HEK293 (cell line): ENCODE measurements at regions not wholly inside any gene's neighbourhood (a gene's known extent, or its start where the extent isn't known, plus 50 kb on each side); places are given as distances from the start of the nearest gene placed in this dataset.

Experiments used
- CTCF ChIA-PET: fragments of 350-600 bp; formaldehyde crosslinking; extraction: SDS; loops from one replicate; lab custom pipeline; 2021; ENCODE audit warnings: antibody characterized with exemption; lab: Yijun Ruan, JAX
- POLR2A ChIA-PET: fragments of 300-600 bp; formaldehyde crosslinking; extraction: SDS; loops from one replicate; lab custom pipeline; 2020; ENCODE audit warnings: antibody characterized with exemption, inconsistent platforms; lab: Yijun Ruan, JAX
- H3K27ac ChIP-seq: fragments of 200-500 bp; sonication (Bioruptor generic); 2 replicates; pipeline ENCODE4 v1.5.1; 2014; ENCODE audit warnings: low read depth, low read length, control low read depth, inconsistent platforms; ENCODE audit errors: extremely low read depth
- H3K36me3 ChIP-seq, 2 experiments: fragments of 200-500 bp in 1 of 2; sonication (Bioruptor generic) in 1 of 2; 1 replicate in 1 of 2; 2 replicates in 1 of 2; pipeline ENCODE4 v1.5.1; 2014 to 2017; ENCODE audit warnings: inconsistent platforms in 2 of 2, low read length in 2 of 2; ENCODE audit not compliant: control insufficient read depth in 2 of 2, insufficient read depth in 1 of 2
- H3K4me1 ChIP-seq: fragments of 200-500 bp; sonication (Bioruptor generic); 2 replicates; pipeline ENCODE4 v1.5.1; 2014; ENCODE audit warnings: mild to moderate bottlenecking, low read length, inconsistent platforms; ENCODE audit not compliant: control insufficient read depth, insufficient read depth
- H3K4me3 ChIP-seq: 2 replicates; pipeline ENCODE4 v1.5.1; 2011; ENCODE audit warnings: low read depth, mild to moderate bottlenecking, control low read depth, low read length, moderate library complexity
- H3K9me3 ChIP-seq: fragments of 200-500 bp; sonication (Bioruptor generic); 2 replicates; pipeline ENCODE4 v1.5.1; 2014; ENCODE audit warnings: low read depth, low read length, inconsistent platforms; ENCODE audit not compliant: control insufficient read depth, insufficient read depth
- ELK4 ChIP-seq: IDR thresholded peaks from 2 replicates; pipeline ENCODE4 v1.6.1; 2011; ENCODE audit warnings: mild to moderate bottlenecking, low read depth, low read length, borderline replicate concordance
- GLI2 ChIP-seq: fragments of 450-650 bp; formaldehyde crosslinking; IDR thresholded peaks from 2 replicates; pipeline ENCODE4; 2017; ENCODE audit warnings: missing biosample characterization, missing genetic modification characterization, low read depth, borderline replicate concordance
- GLIS1 ChIP-seq: fragments of 450-650 bp; formaldehyde crosslinking; IDR thresholded peaks from 2 replicates; pipeline ENCODE4 v1.5.1; 2016; ENCODE audit warnings: missing biosample characterization, missing genetic modification characterization
- HIC1 ChIP-seq: fragments of 450-650 bp; formaldehyde crosslinking; IDR thresholded peaks from 2 replicates; pipeline ENCODE4 v1.5.1; 2016; ENCODE audit warnings: missing biosample characterization, missing genetic modification characterization
- PRDM10 ChIP-seq: fragments of 450-650 bp; formaldehyde crosslinking; IDR thresholded peaks from 2 replicates; pipeline ENCODE4 v1.5.1; 2016; ENCODE audit warnings: missing biosample characterization, missing genetic modification characterization
- ZFHX2 ChIP-seq: fragments of 450-650 bp; formaldehyde crosslinking; conservative IDR thresholded peaks from 2 replicates; pipeline ENCODE4 v1.5.1; 2016; ENCODE audit warnings: missing biosample characterization, missing genetic modification characterization
- ZNF16 ChIP-seq: fragments of 450-650 bp; formaldehyde crosslinking; IDR thresholded peaks from 2 replicates; pipeline ENCODE4 v1.5.1; 2016; ENCODE audit warnings: low read depth, missing biosample characterization, missing genetic modification characterization
- ZNF175 ChIP-seq: fragments of 450-650 bp; formaldehyde crosslinking; IDR thresholded peaks from 2 replicates; pipeline ENCODE4 v1.5.1; 2016; ENCODE audit warnings: missing biosample characterization, missing genetic modification characterization
- ZNF23 ChIP-seq: fragments of 450-650 bp; formaldehyde crosslinking; IDR thresholded peaks from 2 replicates; pipeline ENCODE4 v1.5.1; 2016; ENCODE audit warnings: missing biosample characterization, missing genetic modification characterization, borderline replicate concordance
- ZNF24 ChIP-seq: fragments of 450-650 bp; formaldehyde crosslinking; IDR thresholded peaks from 2 replicates; pipeline ENCODE4 v1.5.1; 2016; ENCODE audit warnings: missing biosample characterization, missing genetic modification characterization
- ZNF302 ChIP-seq: fragments of 450-650 bp; formaldehyde crosslinking; IDR thresholded peaks from 2 replicates; pipeline ENCODE4 v1.5.1; 2016; ENCODE audit warnings: missing biosample characterization, missing genetic modification characterization, low read depth
- ZNF518A ChIP-seq: fragments of 450-650 bp; formaldehyde crosslinking; conservative IDR thresholded peaks from 2 replicates; pipeline ENCODE4 v1.5.1; 2016; ENCODE audit warnings: low read depth, missing biosample characterization, missing genetic modification characterization
- ZNF558 ChIP-seq: fragments of 450-650 bp; formaldehyde crosslinking; IDR thresholded peaks from 2 replicates; pipeline ENCODE4 v1.5.1; 2016; ENCODE audit warnings: missing biosample characterization, missing genetic modification characterization
- ZNF654 ChIP-seq: fragments of 450-650 bp; formaldehyde crosslinking; IDR thresholded peaks from 2 replicates; pipeline ENCODE4 v1.5.1; 2016; ENCODE audit warnings: low read depth, missing biosample characterization, missing genetic modification characterization

GRCh38 chr20:50341880-50342637, 151.4 kb downstream of the CEBPB start (continued):
- TF ChIP-seq ZNF518A (tag by site-specific recombination), result no peak

- ChIA-PET POLR2A (no interaction called here), CTCF (no interaction called here)
- H3K27ac ChIP-seq, result no peak overlapping the region
- TF ChIP-seq GLI2 (no peak), ZNF175 (tag by site-specific recombination) (no peak), ZNF23 (tag by site-specific recombination) (no peak), HIC1 (tag by site-specific recombination) (no peak), ZNF654 (tag by site-specific recombination) (no peak), ZFHX2 (tag by site-specific recombination) (no peak), ELK4 (no peak), GLIS1 (tag by site-specific recombination) (no peak), ZNF558 (tag by site-specific recombination) (no peak), ZNF16 (tag by site-specific recombination) (no peak), PRDM10 (tag by site-specific recombination) (no peak), ZNF302 (no peak), ZNF24 (tag by site-specific recombination) (no peak)
- no peaks in the 10 kb centered on the region for H3K4me1 ChIP-seq
- no peaks in the 10 kb centered on the region for H3K36me3 ChIP-seq
- no peak overlapping the region for H3K4me3 ChIP-seq
- no peaks in the 10 kb centered on the region for H3K9me3 ChIP-seq
These were observed 152.0 kb downstream of the CEBPB start for GRCh38 chr20:50342638-50343102.
